NCI-H146 treated with DMSO at 0.1 percent for 48 hours (cell line): ENCODE measurements at regions not wholly inside any gene's neighbourhood (a gene's known extent, or its start where the extent isn't known, plus 50 kb on each side); places are given as distances from the start of the nearest gene placed in this dataset.

Source experiments
- DNase-seq: peaks from one replicate; lab custom pipeline; 2025; ENCODE audit not compliant: unreplicated experiment; lab: John Stamatoyannopoulos, UW

DNA sequence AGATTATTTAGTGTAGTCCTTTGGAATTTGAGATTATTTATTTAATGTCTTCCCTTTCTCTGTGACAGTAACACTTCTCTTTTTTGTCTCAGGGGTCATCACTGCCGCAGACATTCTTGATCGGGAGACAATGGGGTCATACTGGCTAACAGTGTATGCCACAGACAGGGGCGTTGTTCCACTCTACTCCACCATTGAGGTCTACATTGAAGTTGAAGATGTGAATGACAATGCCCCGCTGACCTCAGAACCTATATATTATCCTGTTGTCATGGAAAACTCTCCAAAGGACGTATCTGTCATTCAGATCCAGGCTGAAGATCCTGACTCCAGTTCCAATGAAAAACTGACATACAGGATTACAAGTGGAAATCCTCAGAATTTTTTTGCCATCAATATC, 299.9 kb downstream of the FAT3 start:
- no peak for DNase-seq

GRCh38 chr11:92527467-92527866, 302.8 kb downstream of the FAT3 start:
- no peak for DNase-seq

DNA sequence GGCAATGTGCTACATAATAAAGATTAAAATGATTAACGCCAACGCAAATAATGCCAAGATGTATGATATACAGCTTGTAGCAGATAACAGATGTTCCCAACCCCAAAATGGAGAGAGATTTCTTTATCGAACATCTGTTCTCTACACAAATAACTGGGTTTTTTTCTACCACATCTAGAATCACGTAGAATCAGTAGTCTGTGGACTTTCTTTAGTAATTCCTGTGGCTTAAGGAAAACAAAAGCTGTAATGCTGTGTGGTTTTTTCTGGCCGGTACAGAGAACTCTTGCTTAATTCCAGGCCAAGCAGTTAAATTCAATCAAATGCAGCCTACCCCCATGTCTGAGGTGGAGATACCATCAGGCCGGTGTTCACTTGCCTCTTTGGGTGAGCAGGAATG, 303.4 kb downstream of the FAT3 start:
- no peak for DNase-seq

- DNase-seq, result no peak
Observed at GRCh38 chr11:92531065-92531739, 306.6 kb downstream of the FAT3 start.

- no peak for DNase-seq
Observed at GRCh38 chr11:92533657-92534335, 309.2 kb downstream of the FAT3 start.

GRCh38 chr11:92536883-92537282, 312.3 kb downstream of the FAT3 start:
- no peak for DNase-seq

- DNase-seq, result no peak
Observed at GRCh38 chr11:92540096-92540495, 315.5 kb downstream of the FAT3 start.

GRCh38 chr11:92545906-92546471, 321.4 kb downstream of the FAT3 start:
- no peak for DNase-seq

DNA sequence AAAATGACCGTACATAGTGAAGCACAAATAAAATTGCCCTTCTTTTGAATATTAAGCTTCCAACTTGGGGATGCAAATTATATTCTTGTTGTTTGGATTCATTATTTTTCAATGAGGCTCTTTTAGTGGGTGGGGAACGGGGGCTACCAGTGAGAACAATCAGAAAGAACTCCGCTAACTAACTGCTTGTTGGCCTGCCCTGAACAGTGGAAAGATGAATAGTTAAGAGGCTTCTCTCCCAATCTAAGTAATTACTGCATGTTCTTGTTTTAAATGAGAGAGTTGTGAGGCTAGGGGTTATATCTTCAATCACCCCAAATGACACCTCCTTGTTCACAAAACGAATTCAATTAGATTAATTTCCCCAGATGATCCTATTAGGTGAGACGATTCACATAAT, 322.0 kb downstream of the FAT3 start:
- no peak for DNase-seq

GRCh38 chr11:92550411-92550810, 325.8 kb downstream of the FAT3 start:
- DNase-seq, result peak; percentile 14

DNA sequence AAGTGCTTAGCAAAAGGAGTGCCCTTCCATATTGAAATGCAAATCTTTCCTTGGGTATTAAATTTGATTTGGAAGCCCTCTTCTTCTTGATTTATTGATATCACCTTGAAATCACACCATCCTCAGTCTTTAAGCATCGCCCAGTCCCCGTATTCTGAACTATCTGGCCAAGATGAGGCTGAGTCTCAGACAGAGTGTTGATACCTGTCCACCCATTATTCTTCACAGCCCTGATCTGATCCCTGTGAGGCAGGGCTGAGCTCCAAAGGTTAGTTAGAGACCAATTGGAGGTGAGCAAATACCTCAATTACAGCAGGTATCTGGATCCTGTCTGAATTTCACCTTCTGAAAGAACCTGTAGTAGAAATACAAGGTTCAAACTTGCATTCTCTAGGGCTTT, 326.3 kb downstream of the FAT3 start:
- DNase-seq, result no peak

- no peak for DNase-seq
Observed at GRCh38 chr11:92552942-92553341, 328.3 kb downstream of the FAT3 start.

DNA sequence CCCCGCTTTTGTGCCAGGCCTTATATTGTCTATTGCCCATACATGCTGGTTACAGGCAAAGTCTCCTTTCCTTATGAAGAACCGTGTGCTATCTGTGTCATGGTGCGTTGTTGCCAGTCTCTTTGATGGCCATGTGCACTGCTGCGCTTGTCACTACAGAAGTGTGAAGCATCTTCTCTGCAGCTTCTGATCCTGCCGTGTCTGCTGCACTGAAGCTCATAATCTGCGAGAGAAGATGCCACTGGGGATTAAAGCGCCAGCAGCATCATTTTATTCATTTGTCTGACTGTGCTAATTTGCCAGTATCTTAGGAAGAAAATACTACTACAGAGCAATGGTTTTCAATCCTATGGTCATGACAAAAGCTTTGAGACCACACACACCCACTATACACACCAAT, 330.1 kb downstream of the FAT3 start:
- DNase-seq, result no peak

- DNase-seq, result no peak
Observed at GRCh38 chr11:92556431-92556830, 331.8 kb downstream of the FAT3 start.

GRCh38 chr11:92557879-92558278, 333.3 kb downstream of the FAT3 start:
- DNase-seq, result no peak

GRCh38 chr11:92558323-92558722, 333.7 kb downstream of the FAT3 start:
- DNase-seq, result no peak

- peak; percentile 1 for DNase-seq
Observed at GRCh38 chr11:92569726-92570125, 345.1 kb downstream of the FAT3 start.

DNA sequence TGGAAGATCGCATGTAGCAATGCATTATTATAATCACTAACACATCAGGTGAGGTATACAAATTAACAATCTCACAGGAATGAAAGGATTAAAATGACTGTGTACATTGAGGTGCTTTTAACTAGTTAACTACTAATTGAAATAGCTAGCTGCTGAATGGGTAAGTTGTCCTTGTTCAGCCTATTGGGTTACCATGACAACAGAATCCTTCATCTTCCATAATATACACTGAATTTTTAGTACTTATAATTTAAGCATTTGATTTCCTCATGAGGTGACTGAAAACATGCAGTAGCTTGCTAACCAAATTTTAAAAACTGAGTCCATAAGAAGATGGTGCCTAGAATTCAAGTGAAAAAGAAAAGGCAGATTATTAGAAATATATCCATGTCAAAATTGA, 347.9 kb downstream of the FAT3 start:
- DNase-seq, result no peak

GRCh38 chr11:92576315-92576714, 351.7 kb downstream of the FAT3 start:
- no peak for DNase-seq

GRCh38 chr11:92580908-92581307, 356.3 kb downstream of the FAT3 start:
- DNase-seq, result no peak

DNA sequence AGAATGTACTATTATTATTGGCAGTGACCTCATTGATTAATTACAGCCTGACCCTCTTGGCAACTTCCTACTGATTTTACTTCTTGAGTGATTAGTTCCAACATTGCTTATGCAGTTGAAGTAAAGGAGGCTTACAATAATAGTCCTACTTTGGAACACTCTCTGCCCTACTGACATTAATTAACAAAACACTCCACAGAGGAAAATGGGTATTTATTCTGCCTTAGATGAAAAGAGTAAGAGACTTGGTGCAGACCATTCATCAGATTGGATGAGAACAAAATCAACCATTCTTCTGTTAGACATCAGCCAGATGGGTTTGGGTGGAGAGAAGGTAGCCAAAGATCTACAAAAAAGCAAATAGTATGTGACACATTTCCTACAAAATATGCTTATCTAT, 363.8 kb downstream of the FAT3 start:
- no peak for DNase-seq

- no peak for DNase-seq
Observed at GRCh38 chr11:92589512-92589911, 364.9 kb downstream of the FAT3 start.

DNA sequence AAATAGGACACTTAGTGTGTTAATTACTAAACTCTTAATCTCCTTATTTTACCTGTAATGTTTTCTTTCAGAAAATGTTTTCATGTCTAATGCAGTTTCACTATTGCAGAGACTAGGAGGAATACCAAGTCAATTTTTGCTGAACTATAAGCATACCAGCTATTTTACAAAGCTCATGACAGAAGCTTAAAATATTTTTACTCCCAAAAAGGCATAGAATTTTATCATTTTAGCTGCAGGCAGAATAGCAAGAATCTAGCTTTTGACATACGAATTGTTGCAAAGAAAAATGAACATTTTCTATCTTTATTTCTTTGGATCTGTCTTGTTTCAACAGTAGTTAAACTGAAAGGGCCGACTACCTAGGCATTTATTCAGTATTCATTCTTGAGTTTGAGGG, 366.9 kb downstream of the FAT3 start:
- DNase-seq, result no peak
